ENCODE measurements at regions not wholly inside any gene's neighbourhood (a gene's known extent, or its start where the extent isn't known, plus 50 kb on each side); places are given as distances from the start of the nearest gene placed in this dataset.

DNA sequence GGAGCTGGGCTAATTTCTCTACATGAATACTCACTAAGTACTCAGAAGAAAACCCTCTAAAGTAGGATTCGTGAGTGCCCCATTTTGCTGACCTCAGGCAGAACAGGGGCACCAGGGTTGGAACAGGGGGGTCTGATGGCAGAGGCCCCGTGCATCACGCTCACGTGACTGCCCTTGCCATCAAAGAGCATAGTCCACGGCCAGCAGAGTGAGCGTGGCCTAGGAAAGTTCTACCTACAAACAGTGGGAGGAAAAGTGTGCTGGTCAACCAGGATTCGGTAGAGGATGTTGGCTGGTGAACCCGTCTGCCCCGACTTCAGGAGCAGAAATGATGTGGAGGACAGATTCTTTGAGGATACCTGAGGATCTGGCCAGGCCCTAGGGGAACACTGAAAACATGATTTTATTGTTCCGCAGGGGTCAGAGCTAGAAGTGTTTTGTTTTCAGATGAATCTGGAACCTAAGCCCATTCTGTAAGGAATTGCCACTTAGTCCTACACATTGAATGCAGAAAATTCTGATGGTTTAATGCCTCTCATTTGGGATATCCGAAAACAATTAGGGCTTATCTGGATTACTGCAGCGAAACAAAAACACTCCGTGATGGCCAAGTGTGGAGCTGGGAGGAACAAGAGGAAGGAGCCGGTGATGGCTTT is 138.8 kb upstream of the SHH start:
- peaks cover 0 to 3% of the 10 kb centered on the region in 2 donors for H3K4me1 ChIP-seq
- WGBS, 2 donors, result 86 to 90% methylated on average over 14 of the region's 14 CpGs
- intact Hi-C loops (cut with DNase I), result no loop called here
- no peaks in the 10 kb centered on the region for H3K9me3 ChIP-seq
- H3K36me3 ChIP-seq, result no peaks in the 10 kb centered on the region
- H3K27ac ChIP-seq, result no peak overlapping the region
- H3K4me3 ChIP-seq (replicated peaks in 1 of 3), result no peak overlapping the region
- no peak for DNase-seq
- TF ChIP-seq POLR2A (IDR thresholded peaks at IDR 0.05) (no peak), CTCF (IDR thresholded peaks at IDR 0.05) (no peak)
- H3K27me3 ChIP-seq, result no peaks in the 10 kb centered on the region

GRCh38 chr7:155948845-155949244 is 136.6 kb upstream of the SHH start:
- no peak for TF ChIP-seq POLR2A (IDR thresholded peaks at IDR 0.05)
- TF ChIP-seq CTCF (IDR thresholded peaks at IDR 0.05), result no peak
- no peak overlapping the region for H3K4me3 ChIP-seq (replicated peaks in 1 of 3)
- no peaks in the 10 kb centered on the region for H3K27me3 ChIP-seq
- no peak overlapping the region for H3K27ac ChIP-seq
- peaks cover 0 to 3% of the 10 kb centered on the region in 2 donors for H3K4me1 ChIP-seq
- intact Hi-C loops (cut with DNase I), result no loop called here
- H3K36me3 ChIP-seq, result no peaks in the 10 kb centered on the region
- 89 to 95% methylated on average over 10 of the region's 10 CpGs for WGBS, 2 donors
- no peaks in the 10 kb centered on the region for H3K9me3 ChIP-seq
- no peak for DNase-seq

DNA sequence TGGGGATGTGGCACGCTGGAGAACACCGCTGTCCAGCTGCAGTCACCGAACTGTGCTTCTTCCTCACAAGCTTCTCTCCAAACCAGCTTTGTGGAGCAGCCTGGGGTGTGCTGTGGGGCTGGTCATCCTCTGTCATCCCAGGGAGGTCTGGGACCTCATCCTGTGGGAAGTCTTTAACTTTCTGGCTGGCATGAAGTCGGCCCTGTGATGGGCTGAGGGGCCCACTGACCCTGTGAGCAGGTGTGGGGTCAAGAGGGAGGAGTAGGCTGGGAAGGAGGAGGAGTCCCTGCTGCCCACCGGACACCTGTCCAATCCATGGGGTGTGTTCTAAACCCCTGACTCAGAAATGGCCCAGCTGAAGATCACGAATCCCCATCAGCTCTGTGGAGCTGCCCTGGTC is 136.2 kb upstream of the SHH start:
- Histone ChIP-seq H3K4me3 (replicated peaks in 1 of 3) (no peak overlapping the region), H3K36me3 (no peaks in the 10 kb centered on the region), H3K4me1 (no peaks in the 10 kb centered on the region), H3K27ac (no peak overlapping the region), H3K27me3 (no peaks in the 10 kb centered on the region), H3K9me3 (no peaks in the 10 kb centered on the region)
- TF ChIP-seq POLR2A (IDR thresholded peaks at IDR 0.05) (no peak), CTCF (IDR thresholded peaks at IDR 0.05) (no peak)
- no peak for DNase-seq
- intact Hi-C loops (cut with DNase I), result no loop called here
- WGBS, 2 donors, result 83 to 94% methylated on average over 6 of the region's 6 CpGs

- no peak for DNase-seq
- intact Hi-C loops (cut with DNase I), result no loop called here
- Histone ChIP-seq H3K27ac (no peak overlapping the region), H3K36me3 (no peaks in the 10 kb centered on the region), H3K9me3 (no peaks in the 10 kb centered on the region), H3K4me1 (no peaks in the 10 kb centered on the region), H3K27me3 (no peaks in the 10 kb centered on the region), H3K4me3 (replicated peaks in 1 of 3) (no peak overlapping the region)
- 69 to 74% methylated on average over 6 of the region's 6 CpGs for WGBS, 2 donors
- TF ChIP-seq POLR2A (IDR thresholded peaks at IDR 0.05), result no peak
- no peak for TF ChIP-seq CTCF (IDR thresholded peaks at IDR 0.05)
Observed at GRCh38 chr7:155947051-155947450, 134.8 kb upstream of the SHH start.

DNA sequence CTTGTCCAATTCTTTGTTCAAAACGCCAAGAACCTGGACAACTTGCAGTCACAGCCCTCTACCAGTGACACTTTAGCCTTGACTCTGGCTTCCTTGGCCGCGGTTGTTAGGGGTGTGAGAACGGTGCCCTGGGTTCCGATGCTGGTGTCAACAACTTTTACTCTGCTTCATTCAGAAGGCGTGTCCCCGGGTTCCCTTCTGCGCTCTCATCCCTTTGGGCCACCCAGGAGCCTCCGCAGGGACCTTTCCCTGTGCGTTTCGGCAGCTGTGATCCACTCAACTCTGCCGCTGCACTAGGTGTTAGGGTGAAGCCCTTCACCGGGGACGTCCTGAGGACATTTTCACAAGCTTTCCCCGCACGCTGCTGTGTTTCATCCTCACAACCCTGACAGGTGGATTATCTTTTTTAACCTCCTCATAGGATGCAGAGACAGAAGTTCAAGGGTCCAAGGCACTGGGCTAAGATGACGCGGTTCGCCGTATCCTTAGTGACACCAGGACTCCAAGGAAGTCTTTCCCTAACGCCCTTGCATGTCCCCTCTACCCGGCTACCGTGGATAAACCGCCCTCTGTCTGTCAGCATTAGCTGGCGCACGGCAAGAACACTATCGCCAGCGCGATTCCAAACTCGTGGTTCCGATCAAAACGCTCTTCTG is 133.5 kb upstream of the SHH start:
- TF ChIP-seq CTCF (IDR thresholded peaks at IDR 0.05) (no peak), POLR2A (IDR thresholded peaks at IDR 0.05) (no peak)
- 98% methylated on average over 32 of the region's 32 CpGs for WGBS, 2 donors
- H3K4me3 ChIP-seq (replicated peaks in 1 of 3), result no peak overlapping the region
- no peaks in the 10 kb centered on the region for H3K9me3 ChIP-seq
- H3K36me3 ChIP-seq, result no peaks in the 10 kb centered on the region
- intact Hi-C loops (cut with DNase I), result no loop called here
- H3K27ac ChIP-seq, result no peak overlapping the region
- no peaks in the 10 kb centered on the region for H3K27me3 ChIP-seq
- DNase-seq, result no peak
- no peaks in the 10 kb centered on the region for H3K4me1 ChIP-seq

Data from thyroid gland (tissue), 4 donors.